ENCODE measurements at regions not wholly inside any gene's neighbourhood (a gene's known extent, or its start where the extent isn't known, plus 50 kb on each side); places are given as distances from the start of the nearest gene placed in this dataset.

- no peak for TF ChIP-seq CHD7 (IDR thresholded peaks at IDR 0.05; ENCODE audit: insufficient replicate concordance, low read length)
- no peak for TF ChIP-seq NRF1 (IDR thresholded peaks at IDR 0.05; ENCODE audit: low read depth, low read length)
- no peak for TF ChIP-seq USF2 (IDR thresholded peaks at IDR 0.05; ENCODE audit: low read length)
- TF ChIP-seq SRF (IDR thresholded peaks at IDR 0.05; ENCODE audit: low read depth, low read length), result no peak
- TF ChIP-seq KDM4A (IDR thresholded peaks at IDR 0.05; ENCODE audit: low read depth, low read length, severe bottlenecking), result no peak
- no peak for TF ChIP-seq PHF8 (conservative IDR thresholded peaks at IDR 0.05; ENCODE audit: low read depth, low read length)
- TF ChIP-seq POLR2AphosphoS5 (IDR thresholded peaks at IDR 0.05; ENCODE audit: low read depth, low read length), result no peak
- TF ChIP-seq HDAC6 (IDR thresholded peaks at IDR 0.05; ENCODE audit: low read depth, low read length), result no peak
- TF ChIP-seq RNF2 (IDR thresholded peaks at IDR 0.05; ENCODE audit: borderline replicate concordance, low read depth, low read length, missing control alignments, poor library complexity, severe bottlenecking), result no peak
- TF ChIP-seq BACH1 (IDR thresholded peaks at IDR 0.05; ENCODE audit: low read length), result no peak
- TF ChIP-seq HDAC2 (IDR thresholded peaks at IDR 0.05; ENCODE audit: borderline replicate concordance in 1 of 2, low read depth in 2 of 2, low read length in 2 of 2), result no peak
Measured at GRCh38 chr15:29530966-29531365, 261.3 kb upstream of the NSMCE3 start (continued).

Data from H1 (cell line).